Ovary (tissue), 7 donors: ENCODE measurements at regions not wholly inside any gene's neighbourhood (a gene's known extent, or its start where the extent isn't known, plus 50 kb on each side); places are given as distances from the start of the nearest gene placed in this dataset.
A peak's percentile ranks its signal among the peaks of the same experiment; 100 is the strongest.
"Not testable (repeated sequence)": the region's sequence is repeated elsewhere in the genome, so short reads cannot be mapped to it uniquely, and the experiment has no call there.

Experiments
- DNase-seq, 5 donors: peaks; one replicate each; pipeline ENCODE4 v3.0.0-alpha.2; 2019 to 2020
- H3K27ac ChIP-seq, 2 donors: fragments of 200-600 bp; one replicate each; pipeline versions ENCODE4 v1.5.1 to v1.8.0; 2019 to 2022
- H3K27me3 ChIP-seq: fragments of 200-600 bp; one replicate; pipeline ENCODE4 v1.8.0; 2022
- H3K36me3 ChIP-seq: fragments of 200-600 bp; sonication (generic); one replicate; pipeline ENCODE4 v1.5.1; 2019
- H3K4me1 ChIP-seq: one replicate; pipeline ENCODE4 v1.8.1; 2013; ENCODE audit warnings: mild to moderate bottlenecking, moderate library complexity; ENCODE audit not compliant: insufficient read depth
- H3K4me3 ChIP-seq: fragments of 200-600 bp; sonication (generic); one replicate; pipeline ENCODE4 v1.5.1; 2017
- H3K9me3 ChIP-seq, 2 donors: fragments of 200-600 bp in 1 of 2; sonication (generic) in 1 of 2; one replicate each; pipeline versions ENCODE4 v1.5.1 to v1.8.1; 2013 to 2019; ENCODE audit warnings: mild to moderate bottlenecking in 1 of 2, moderate library complexity in 1 of 2
- EP300 ChIP-seq: sonication (generic); formaldehyde crosslinking; IDR thresholded peaks from one replicate; pipeline ENCODE4 v1.6.1; 2017; ENCODE audit warnings: antibody characterized with exemption
- POLR2A ChIP-seq: fragments of 450-650 bp; IDR thresholded peaks from one replicate; pipeline ENCODE4 v1.6.1; 2017; ENCODE audit warnings: antibody characterized with exemption, mild to moderate bottlenecking, moderate library complexity
- WGBS, 3 donors: extraction: QIAGEN DNeasy Blood & Tissue Kit in 1 of 3; methylation state at CpG; one replicate each; pipeline versions ENCODE4 v1.1.5 to v1.1.7; 2013 to 2017; 5-methylcytosine and 5-hydroxymethylcytosine counted together
- intact Hi-C, 4 donors: fragments of 100-400 bp; cut with DNase I; formaldehyde crosslinking; loops; one replicate each; pipeline versions ENCODE4 v1.11.0 to v1.15.1; 2022 to 2023
- TF ChIP-seq, protein P1 (sequence below), 3 donors: fragments of 450-650 bp in 2 of 3; fragments of 200-600 bp in 1 of 3; IDR thresholded peaks; one replicate each; pipeline versions ENCODE4 v1.5.1 to v1.8.0; 2016 to 2022; ENCODE audit warnings: antibody characterized with exemption in 3 of 3, mild to moderate bottlenecking in 1 of 3
- donor health status: DM: no; HTN: no; CAD: no; lungs with moderate emphysema.
- donor health status: DM: no; HTN: no; CAD: no.
- donor health status: Bipolar disorder and iron deficiency.
- donor health status: DM: no; HTN: no; CAD: no.
- donor health status: DM: yes; HTN: yes; CAD: no.

DNA sequence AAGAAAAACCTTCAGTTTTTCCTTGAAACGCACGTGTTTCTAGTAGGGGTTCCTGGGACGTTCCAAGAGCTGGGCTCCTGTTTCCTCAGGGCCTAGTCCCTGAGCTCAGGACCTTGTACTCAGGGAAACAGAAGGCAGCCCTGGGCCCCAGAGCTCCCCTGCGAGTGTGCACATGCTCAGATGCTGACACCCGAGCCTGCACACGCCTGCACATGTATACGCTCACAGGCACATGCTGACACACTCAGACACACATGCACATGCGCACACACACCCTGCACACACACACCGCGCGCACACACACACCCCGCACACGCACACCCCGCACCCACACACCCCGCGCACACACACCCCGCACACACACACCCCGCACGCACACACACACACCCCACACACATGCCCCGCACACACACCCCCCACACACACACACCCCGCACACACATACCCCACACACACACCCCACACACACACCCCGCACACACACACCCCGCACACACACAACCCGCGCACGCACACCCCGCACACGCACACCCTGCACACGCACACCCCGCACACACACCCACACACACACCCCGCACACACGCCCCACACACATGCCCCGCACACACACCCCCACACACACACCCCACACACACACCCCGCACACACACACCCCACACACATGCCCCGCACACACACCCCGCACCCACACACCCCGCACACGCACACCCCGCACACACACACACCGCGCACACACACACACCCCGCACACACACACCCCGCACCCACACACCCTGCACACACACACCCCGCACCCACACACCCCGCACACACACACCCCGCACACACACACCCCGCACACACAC is 52.2 kb downstream of the CALML3 start:
- no peaks in the 10 kb centered on the region for H3K36me3 ChIP-seq

GRCh38 chr10:5580038-5580428 is 55.3 kb downstream of the CALML3 start:
- H3K4me1 ChIP-seq, H3K36me3 ChIP-seq, H3K4me3 ChIP-seq, intact Hi-C loops, H3K9me3 ChIP-seq, H3K27ac ChIP-seq, DNase-seq, H3K27me3 ChIP-seq: not testable (repeated sequence)
- 73 to 86% (median 77%) methylated on average over 4 of the region's 4 CpGs for WGBS, 3 donors

More for the DNA sequence above, 52.2 kb downstream of the CALML3 start:
- no peak overlapping the region for H3K4me3 ChIP-seq
- peaks cover 14% of the 10 kb centered on the region for H3K4me1 ChIP-seq
- H3K27me3 ChIP-seq: no peaks in the 10 kb centered on the region
- TF ChIP-seq POLR2A (no peak), EP300 (no peak)
- TF ChIP-seq, protein P1, sequence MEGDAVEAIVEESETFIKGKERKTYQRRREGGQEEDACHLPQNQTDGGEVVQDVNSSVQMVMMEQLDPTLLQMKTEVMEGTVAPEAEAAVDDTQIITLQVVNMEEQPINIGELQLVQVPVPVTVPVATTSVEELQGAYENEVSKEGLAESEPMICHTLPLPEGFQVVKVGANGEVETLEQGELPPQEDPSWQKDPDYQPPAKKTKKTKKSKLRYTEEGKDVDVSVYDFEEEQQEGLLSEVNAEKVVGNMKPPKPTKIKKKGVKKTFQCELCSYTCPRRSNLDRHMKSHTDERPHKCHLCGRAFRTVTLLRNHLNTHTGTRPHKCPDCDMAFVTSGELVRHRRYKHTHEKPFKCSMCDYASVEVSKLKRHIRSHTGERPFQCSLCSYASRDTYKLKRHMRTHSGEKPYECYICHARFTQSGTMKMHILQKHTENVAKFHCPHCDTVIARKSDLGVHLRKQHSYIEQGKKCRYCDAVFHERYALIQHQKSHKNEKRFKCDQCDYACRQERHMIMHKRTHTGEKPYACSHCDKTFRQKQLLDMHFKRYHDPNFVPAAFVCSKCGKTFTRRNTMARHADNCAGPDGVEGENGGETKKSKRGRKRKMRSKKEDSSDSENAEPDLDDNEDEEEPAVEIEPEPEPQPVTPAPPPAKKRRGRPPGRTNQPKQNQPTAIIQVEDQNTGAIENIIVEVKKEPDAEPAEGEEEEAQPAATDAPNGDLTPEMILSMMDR (IDR thresholded peaks at IDR 0.05): no peak
- 81 to 86% (median 85%) methylated on average over 39 to 47 of the region's 47 CpGs for WGBS, 3 donors
- intact Hi-C loops: no loop called here
- peak in 1 of 5 donors; percentile 38 for DNase-seq
- no peaks in the 10 kb centered on the region for H3K9me3 ChIP-seq
- H3K27ac ChIP-seq: no peak overlapping the region

- intact Hi-C loops: no loop called here
- TF ChIP-seq EP300 (no peak), POLR2A (no peak)
- TF ChIP-seq, protein P1 (IDR thresholded peaks at IDR 0.05): no peak
- no peak overlapping the region for H3K4me3 ChIP-seq
- H3K27ac ChIP-seq: no peak overlapping the region
- no peaks in the 10 kb centered on the region for H3K9me3 ChIP-seq
- H3K4me1 ChIP-seq: no peaks in the 10 kb centered on the region
- H3K36me3 ChIP-seq: no peaks in the 10 kb centered on the region
- no peaks in the 10 kb centered on the region for H3K27me3 ChIP-seq
- WGBS, 3 donors: 86 to 95% (median 93%) methylated on average over 11 of the region's 11 CpGs
- peak in 1 of 5 donors; percentile 16 for DNase-seq
Measured at GRCh38 chr10:5581670-5582566, 57.2 kb downstream of the CALML3 start.

DNA sequence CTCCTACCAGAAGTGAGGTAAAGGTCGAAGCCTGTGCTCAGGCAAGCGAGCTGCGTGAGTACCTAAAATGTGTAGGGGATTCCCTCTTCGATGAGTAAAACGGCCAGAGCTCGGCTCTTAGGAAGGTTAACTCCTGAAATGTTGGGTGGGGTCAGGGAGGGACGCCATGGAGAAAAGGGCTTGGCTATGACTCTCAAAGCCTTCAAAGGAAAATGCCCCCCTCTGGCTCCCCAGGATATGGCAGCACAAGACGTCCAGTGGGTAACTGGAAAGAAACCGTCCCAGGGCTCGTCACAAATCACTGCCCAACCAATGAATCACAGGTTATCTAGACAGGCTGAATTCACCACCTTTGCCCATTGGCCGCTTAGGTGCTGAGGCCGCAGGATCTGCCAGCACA is 58.0 kb downstream of the CALML3 start:
- no peak overlapping the region for H3K27ac ChIP-seq
- intact Hi-C loops: no loop called here
- no peaks in the 10 kb centered on the region for H3K36me3 ChIP-seq
- H3K4me3 ChIP-seq: no peak overlapping the region
- H3K4me1 ChIP-seq: no peaks in the 10 kb centered on the region
- H3K27me3 ChIP-seq: no peaks in the 10 kb centered on the region
- no peaks in the 10 kb centered on the region for H3K9me3 ChIP-seq
- DNase-seq: no peak
- TF ChIP-seq EP300 (no peak), POLR2A (no peak)
- TF ChIP-seq, protein P1 (IDR thresholded peaks at IDR 0.05): no peak
- 78 to 88% (median 84%) methylated on average over 12 of the region's 12 CpGs for WGBS, 3 donors
